HepG2 (cell line): ENCODE measurements at regions not wholly inside any gene's neighbourhood (a gene's known extent, or its start where the extent isn't known, plus 50 kb on each side); places are given as distances from the start of the nearest gene placed in this dataset.

Source experiments
- ATAC-seq: fragments of 200-7000 bp; cut with Tn5 transposase; 3 replicates; pipeline ENCODE4 v1.9.1; 2020; ENCODE audit warnings: mild to moderate bottlenecking, moderate library complexity
- BruUV-seq: library from RNA; stranded (reverse); fragments of 400-500 nt; replicated peaks from 2 replicates; lab custom pipeline; 2021; lab: Mats Ljungman, UMichigan
- CTCF ChIA-PET: fragments of 300-600 bp; formaldehyde crosslinking; extraction: SDS; loops from one replicate; lab custom pipeline; 2021; ENCODE audit warnings: low total read pairs, inconsistent platforms, low intra/inter-chr PET ratio; lab: Yijun Ruan, JAX
- POLR2A ChIA-PET: fragments of 350-600 bp; sonication (Branson Sonifier 250); formaldehyde crosslinking; loops from one replicate; lab custom pipeline; 2020; ENCODE audit warnings: antibody characterized with exemption, inconsistent platforms; lab: Yijun Ruan, JAX
- DNase-seq: peaks from one replicate; pipeline ENCODE4 v3.0.0-alpha.2; 2015; ENCODE audit warnings: low spot score
- FAIRE-seq: peaks from 3 replicates; lab custom pipeline; 2011; peaks lifted over from hg19 to GRCh38; lab: Jason Lieb, UNC
- H2AFZ ChIP-seq: one replicate; pipeline ENCODE4 v1.6.1; 2011; ENCODE audit warnings: low read length, inconsistent platforms
- H3K27ac ChIP-seq: fragments of 300-600 bp; 3 replicates; pipeline ENCODE4 v1.8.0; 2011; ENCODE audit warnings: mixed run types, mild to moderate bottlenecking, mixed read lengths, low read length, inconsistent platforms; ENCODE audit not compliant: insufficient read depth; ENCODE audit errors: extremely low read length
- H3K27me3 ChIP-seq, 2 experiments: fragments of 200-600 bp in 1 of 2; 2 replicates in 1 of 2; 3 replicates in 1 of 2; pipeline versions ENCODE4 v1.6.0 to v1.8.0; 2011; ENCODE audit warnings: low read length in 2 of 2, mild to moderate bottlenecking in 2 of 2, moderate library complexity in 2 of 2, inconsistent platforms in 1 of 2; ENCODE audit not compliant: insufficient read depth in 2 of 2, control insufficient read depth in 1 of 2
- H3K36me3 ChIP-seq, 2 experiments: fragments of 200-600 bp in 1 of 2; replicated peaks in 1 of 2; 2 replicates in 1 of 2; 3 replicates in 1 of 2; pipeline versions ENCODE4 v1.5.1 to v1.8.0; 2011; ENCODE audit warnings: low read length in 2 of 2, inconsistent platforms in 1 of 2; ENCODE audit not compliant: insufficient read depth in 2 of 2, control insufficient read depth in 1 of 2
- H3K4me1 ChIP-seq: 2 replicates; pipeline ENCODE4 v1.5.1; 2012; ENCODE audit warnings: low read length, inconsistent platforms; ENCODE audit not compliant: insufficient read depth
- H3K4me2 ChIP-seq: 2 replicates; pipeline ENCODE4 v1.6.0; 2011; ENCODE audit warnings: low read depth, low read length, inconsistent platforms
- H3K4me3 ChIP-seq, 3 experiments: fragments of 200-600 bp in 1 of 3; sonication (generic), shearing (Covaris generic) in 1 of 3; replicated peaks in 1 of 3; 2 replicates each; pipeline ENCODE4 v1.5.1; 2011 to 2016; ENCODE audit warnings: low read length in 3 of 3, inconsistent platforms in 2 of 3, low read depth in 2 of 3, mild to moderate bottlenecking in 2 of 3, control low read depth in 1 of 3, mixed read lengths in 1 of 3; ENCODE audit not compliant: insufficient read depth in 1 of 3
- H3K79me2 ChIP-seq: one replicate; pipeline ENCODE4 v1.6.1; 2011; ENCODE audit warnings: low read length, inconsistent platforms; ENCODE audit not compliant: insufficient read depth
- H3K9ac ChIP-seq: 2 replicates; pipeline ENCODE4 v1.6.0; 2011; ENCODE audit warnings: mild to moderate bottlenecking, low read depth, low read length, inconsistent platforms; ENCODE audit not compliant: insufficient read depth
- H3K9me3 ChIP-seq: 2 replicates; pipeline ENCODE4 v1.5.1; 2012; ENCODE audit warnings: mild to moderate bottlenecking, low read length
- H4K20me1 ChIP-seq: 2 replicates; pipeline ENCODE4 v1.6.0; 2011; ENCODE audit warnings: inconsistent platforms, mild to moderate bottlenecking, low read length, moderate library complexity; ENCODE audit not compliant: insufficient read depth
- CCAR2 ChIP-seq: fragments of 200-400 bp; formaldehyde crosslinking; optimal IDR thresholded peaks from 2 replicates; pipeline ENCODE3; 2018; ENCODE audit warnings: low read depth, mild to moderate bottlenecking, low read length, moderate library complexity
- FLYWCH1 ChIP-seq: sonication (generic); formaldehyde crosslinking; IDR thresholded peaks from 2 replicates; pipeline ENCODE4 v1.8.1; 2023; ENCODE audit warnings: mild to moderate bottlenecking, missing genetic modification reagents
- PCBP2 ChIP-seq: fragments of 200-400 bp; formaldehyde crosslinking; optimal IDR thresholded peaks from 2 replicates; pipeline ENCODE3; 2018; ENCODE audit warnings: low read length, low read depth; ENCODE audit not compliant: poor library complexity, severe bottlenecking
- POGK ChIP-seq: sonication (generic); formaldehyde crosslinking; conservative IDR thresholded peaks from 2 replicates; pipeline ENCODE4 v1.8.0; 2022; ENCODE audit warnings: mild to moderate bottlenecking, moderate library complexity, missing genetic modification reagents
- PRPF4 ChIP-seq: fragments of 200-400 bp; formaldehyde crosslinking; IDR thresholded peaks from 2 replicates; pipeline ENCODE4 v1.6.1; 2016; ENCODE audit warnings: low read length, low read depth; ENCODE audit not compliant: poor library complexity, severe bottlenecking
- SNAI1 ChIP-seq: sonication (generic); formaldehyde crosslinking; IDR thresholded peaks from 2 replicates; pipeline ENCODE4 v1.5.0; 2020; ENCODE audit warnings: mild to moderate bottlenecking, missing genetic modification reagents, borderline replicate concordance
- TIGD3 ChIP-seq: sonication (generic); formaldehyde crosslinking; IDR thresholded peaks from 2 replicates; pipeline ENCODE4 v1.5.1; 2020; ENCODE audit warnings: mild to moderate bottlenecking, missing genetic modification reagents, borderline replicate concordance
- TRAFD1 ChIP-seq: sonication (generic); formaldehyde crosslinking; IDR thresholded peaks from 2 replicates; pipeline ENCODE4 v1.5.1; 2020; ENCODE audit warnings: missing genetic modification reagents, mild to moderate bottlenecking, borderline replicate concordance
- TRIM22 ChIP-seq: fragments of 450-650 bp; IDR thresholded peaks from 2 replicates; pipeline ENCODE4 v1.6.1; 2017
- ZIK1 ChIP-seq: sonication (generic); formaldehyde crosslinking; IDR thresholded peaks from 2 replicates; pipeline ENCODE4 v1.5.0; 2020; ENCODE audit warnings: mild to moderate bottlenecking, low read depth, missing genetic modification reagents, borderline replicate concordance
- ZNF253 ChIP-seq: sonication (generic); formaldehyde crosslinking; IDR thresholded peaks from 2 replicates; pipeline ENCODE4 v1.8.0; 2022; ENCODE audit warnings: mild to moderate bottlenecking, missing genetic modification reagents, borderline replicate concordance
- ZNF263 ChIP-seq: sonication (generic); formaldehyde crosslinking; IDR thresholded peaks from 2 replicates; pipeline ENCODE4 v1.4.0; 2020; ENCODE audit warnings: missing genetic modification reagents
- ZNF513 ChIP-seq: sonication (generic); formaldehyde crosslinking; conservative IDR thresholded peaks from 2 replicates; pipeline ENCODE4 v1.5.0; 2020; ENCODE audit warnings: missing genetic modification reagents
- ZNF580 ChIP-seq: IDR thresholded peaks from 2 replicates; pipeline ENCODE4 v1.6.1; 2016; ENCODE audit warnings: low read depth, borderline replicate concordance
- ZNF660 ChIP-seq: sonication (generic); formaldehyde crosslinking; IDR thresholded peaks from 2 replicates; pipeline ENCODE4 v1.5.1; 2020; ENCODE audit warnings: mild to moderate bottlenecking, low read depth, missing genetic modification reagents, borderline replicate concordance
- WGBS: methylation state at CpG from one replicate; pipeline ENCODE4 v1.1.6; 2017; ENCODE audit warnings: low lambda C conversion rate; 5-methylcytosine and 5-hydroxymethylcytosine counted together
- in situ Hi-C: cut with HindIII; loops from 2 replicates; pipeline ENCODE4 v1.10.0; 2017; ENCODE audit warnings: low pct_unique_long_range_greater_than_20kb; ENCODE audit not compliant: extremely low pct_ligation_motif_present
- intact Hi-C: fragments of 100-400 bp; cut with micrococcal nuclease; formaldehyde crosslinking; loops from one replicate; pipeline ENCODE4 v1.10.0; 2022; ENCODE audit not compliant: unreplicated experiment

- no peak for TF ChIP-seq SNAI1 (CRISPR knock-in tag)
- TF ChIP-seq PCBP2: no peak
- TF ChIP-seq CCAR2: no peak
- TF ChIP-seq ZNF580 (CRISPR knock-in tag): no peak
- TF ChIP-seq TRAFD1 (CRISPR knock-in tag): no peak
- no peak for TF ChIP-seq ZNF660 (CRISPR knock-in tag)
Measured at GRCh38 chr4:27198246-27198645, 337.6 kb downstream of the STIM2 start (continued).

GRCh38 chr4:27198971-27199370, 338.3 kb downstream of the STIM2 start:
- ATAC-seq: no peak
- Histone ChIP-seq H3K9ac (no peak overlapping the region), H2AFZ (no peak overlapping the region), H3K79me2 (no peaks in the 10 kb centered on the region), H4K20me1 (no peaks in the 10 kb centered on the region), H3K27me3 (no peaks in the 10 kb centered on the region), H3K4me2 (no peak overlapping the region), H3K36me3 (no peaks in the 10 kb centered on the region), H3K27ac (no peak overlapping the region), H3K4me1 (no peaks in the 10 kb centered on the region), H3K4me3 (no peak overlapping the region), H3K9me3 (no peaks in the 10 kb centered on the region)
- no peak for DNase-seq
- intact Hi-C loops: no loop called here
- BruUV-seq: no TSS peak
- WGBS: 0% methylated on average over 2 of the region's 2 CpGs
- POLR2A ChIA-PET: no interaction called here
- FAIRE-seq: no peak
- CTCF ChIA-PET: no interaction called here
- in situ Hi-C loops: no loop called here
- TF ChIP-seq ZNF513 (CRISPR knock-in tag): no peak
- TF ChIP-seq ZNF253: no peak
- TF ChIP-seq ZIK1 (CRISPR knock-in tag): no peak
- TF ChIP-seq FLYWCH1 (CRISPR knock-in tag): no peak
- TF ChIP-seq ZNF263 (CRISPR knock-in tag): no peak
- TF ChIP-seq POGK (CRISPR knock-in tag): no peak
- TF ChIP-seq PRPF4: no peak
- no peak for TF ChIP-seq TIGD3 (CRISPR knock-in tag)
- no peak for TF ChIP-seq TRIM22
